GM04503 (cell line): ENCODE measurements at regions not wholly inside any gene's neighbourhood (a gene's known extent, or its start where the extent isn't known, plus 50 kb on each side); places are given as distances from the start of the nearest gene placed in this dataset.
"Not testable (repeated sequence)": the region's sequence is repeated elsewhere in the genome, so short reads cannot be mapped to it uniquely, and the experiment has no call there.

ENCODE experiments used
- DNase-seq: peaks from one replicate; pipeline ENCODE4 v3.0.0-alpha.2; 2012; ENCODE audit warnings: low read depth

DNA sequence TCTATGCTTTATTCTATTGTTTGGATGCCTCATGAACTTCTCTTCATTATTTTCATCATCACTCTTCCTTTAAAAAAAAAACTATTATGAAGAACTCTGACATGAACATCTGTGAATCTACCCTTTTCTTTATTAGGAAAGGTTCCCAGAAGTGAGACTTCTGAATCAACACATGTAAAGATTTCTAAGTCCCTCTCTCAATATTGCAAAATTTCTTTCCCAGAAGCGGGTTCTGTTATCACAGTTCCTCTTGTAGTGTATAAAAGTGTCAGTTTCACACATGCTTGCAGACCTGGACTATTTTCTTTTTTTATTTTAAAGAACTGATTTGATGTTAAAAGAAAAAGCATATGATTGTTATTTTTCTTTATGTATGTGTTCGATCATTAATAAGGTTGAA lies 330.8 kb upstream of the KLF3 start:
- no peak for DNase-seq

DNA sequence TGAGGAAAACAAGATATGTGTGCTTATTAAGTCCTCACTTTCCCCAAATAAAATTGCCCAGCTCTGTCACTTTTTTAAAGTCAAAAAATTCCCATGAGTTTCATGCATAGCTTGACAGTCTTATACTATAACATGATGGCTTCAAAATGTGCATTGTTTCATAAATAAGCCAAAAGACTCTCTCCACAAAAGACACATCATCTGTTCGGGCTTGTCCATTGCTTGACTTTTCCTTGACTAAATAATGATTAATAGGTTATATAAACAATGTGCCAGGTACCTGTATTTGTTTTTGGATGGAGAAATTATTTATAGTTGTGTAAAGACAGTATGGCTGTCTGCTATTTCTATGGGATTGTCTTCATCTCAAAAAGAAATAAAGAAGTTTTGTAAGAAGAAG lies 329.2 kb upstream of the KLF3 start:
- DNase-seq = no peak

DNA sequence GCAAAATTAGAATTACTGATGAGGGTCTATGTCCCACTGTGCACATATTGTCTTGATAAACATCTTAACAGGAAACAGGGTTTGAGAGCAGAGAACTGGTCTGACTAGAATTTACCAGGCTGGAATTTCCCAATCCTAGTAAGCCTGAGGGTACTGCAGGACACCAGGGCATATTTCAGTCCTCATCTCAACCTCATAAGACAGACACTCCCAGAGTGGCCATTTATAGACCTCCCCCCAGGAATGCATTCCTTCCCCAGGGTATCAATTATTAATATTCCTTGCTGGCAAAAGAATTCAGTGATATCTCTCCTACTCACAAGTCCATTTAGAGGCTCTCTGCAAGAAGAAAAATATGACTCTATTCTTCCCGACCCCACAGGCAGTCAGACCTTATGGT lies 325.1 kb upstream of the KLF3 start:
- DNase-seq = not testable (repeated sequence)

DNA sequence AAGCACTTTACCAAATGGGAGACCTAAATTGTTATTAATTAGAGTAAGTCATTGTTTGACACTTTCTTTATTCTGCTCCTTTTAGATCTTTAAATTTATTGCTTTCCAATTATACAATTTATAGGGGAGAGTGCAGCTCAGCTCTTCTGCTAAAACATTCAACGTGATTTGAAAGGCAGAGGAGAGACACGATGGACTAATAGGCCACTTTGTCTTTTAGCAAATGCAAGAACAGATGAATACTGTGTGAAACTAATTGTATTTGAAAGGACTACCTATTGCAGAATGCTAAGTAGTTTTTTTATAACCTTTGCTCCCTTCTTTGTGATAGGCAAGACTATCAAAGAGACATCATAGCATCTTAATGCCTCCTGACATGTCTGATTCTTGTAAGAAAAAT lies 320.4 kb upstream of the KLF3 start:
- no peak for DNase-seq

DNA sequence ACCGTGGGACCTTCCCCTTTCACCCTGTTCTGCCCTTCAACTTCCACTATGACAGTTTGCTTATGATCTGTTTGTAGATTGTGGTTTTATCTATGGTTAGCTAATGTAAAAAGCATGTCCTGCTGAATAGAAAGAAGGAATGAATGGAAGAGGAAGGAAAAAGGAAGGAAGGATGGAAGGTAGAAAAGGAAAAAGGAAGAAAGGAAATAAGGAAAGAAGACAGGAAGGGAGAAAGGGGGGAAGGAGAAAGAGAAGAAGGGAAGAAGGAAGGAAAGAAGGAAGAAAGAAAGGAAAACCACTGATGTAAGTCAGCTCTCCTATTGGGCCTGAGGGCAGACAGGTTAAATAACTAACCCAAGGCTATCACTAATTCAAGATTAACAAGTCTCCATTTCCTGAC lies 319.1 kb upstream of the KLF3 start:
- no peak for DNase-seq

DNA sequence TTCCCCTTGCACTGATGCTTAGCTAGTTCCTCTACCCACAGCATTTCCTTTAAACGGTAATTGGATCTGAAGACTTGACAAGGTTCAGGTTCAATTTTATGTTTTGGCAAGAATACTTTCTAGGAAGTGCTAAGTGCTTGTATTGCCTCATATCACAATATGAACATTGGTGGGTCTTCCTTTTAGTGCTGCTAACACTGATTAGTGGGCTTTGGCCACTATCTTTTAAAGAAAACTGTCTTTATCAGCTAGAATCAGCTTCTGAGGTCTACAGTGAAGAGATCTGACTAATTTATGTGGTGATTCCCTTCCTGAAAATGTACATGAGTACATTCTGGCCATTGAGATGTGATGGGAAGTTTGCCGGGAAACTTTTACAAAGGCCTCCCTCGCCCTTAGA lies 316.7 kb upstream of the KLF3 start:
- DNase-seq = no peak

DNA sequence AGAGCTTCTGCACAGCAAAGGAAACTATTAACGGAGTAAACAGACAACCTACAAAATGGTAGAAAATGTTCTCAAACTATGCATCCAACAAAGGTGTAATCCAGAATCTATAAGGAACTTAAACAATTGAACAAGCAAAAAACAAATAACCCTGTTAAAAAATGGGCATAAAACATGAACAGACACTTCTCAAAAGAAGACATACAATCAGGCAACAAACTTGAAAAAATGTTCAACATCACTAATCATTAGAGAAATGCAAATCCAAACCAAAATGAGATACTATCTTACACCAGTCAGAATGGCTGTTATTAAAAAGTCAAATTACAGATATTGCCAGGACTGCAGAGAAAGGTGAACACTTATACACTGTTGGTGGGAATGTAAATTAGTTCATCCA lies 309.6 kb upstream of the KLF3 start:
- DNase-seq = no peak

DNA sequence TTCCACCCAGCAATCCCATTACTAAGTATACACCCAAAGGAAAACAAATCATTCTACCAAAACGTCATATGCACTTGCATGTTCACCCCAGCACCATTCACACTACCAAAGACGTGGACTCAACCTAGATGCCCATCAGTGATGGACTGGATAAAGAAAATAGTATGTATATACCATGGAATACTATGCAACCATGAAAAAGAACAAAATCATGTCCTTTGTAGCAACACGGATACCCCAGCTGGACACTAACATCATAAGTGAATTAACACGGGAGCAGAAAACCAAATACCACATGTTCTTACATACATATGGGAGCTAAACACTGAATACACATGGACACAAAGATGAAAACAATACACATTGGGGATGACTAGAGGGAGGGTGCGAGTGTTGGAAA lies 309.1 kb upstream of the KLF3 start:
- DNase-seq = no peak

DNA sequence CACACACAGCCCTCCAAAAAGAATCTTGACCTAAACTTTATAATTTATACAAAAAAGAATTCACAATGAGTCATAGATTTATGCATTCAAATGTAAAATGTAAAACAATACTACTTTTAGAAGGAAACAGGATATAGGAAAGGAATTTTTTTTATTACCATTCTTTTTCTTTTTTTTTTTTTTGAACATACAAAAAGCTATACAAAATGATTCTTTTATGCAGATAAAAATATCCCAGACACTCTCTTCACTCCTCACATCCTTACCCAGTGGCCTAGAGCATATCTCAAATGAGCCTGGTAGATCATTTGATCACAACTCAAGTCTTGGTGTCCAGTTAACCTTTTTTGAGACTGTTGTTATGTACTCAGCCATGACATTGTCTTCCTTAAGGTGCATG lies 307.3 kb upstream of the KLF3 start:
- DNase-seq = no peak

DNA sequence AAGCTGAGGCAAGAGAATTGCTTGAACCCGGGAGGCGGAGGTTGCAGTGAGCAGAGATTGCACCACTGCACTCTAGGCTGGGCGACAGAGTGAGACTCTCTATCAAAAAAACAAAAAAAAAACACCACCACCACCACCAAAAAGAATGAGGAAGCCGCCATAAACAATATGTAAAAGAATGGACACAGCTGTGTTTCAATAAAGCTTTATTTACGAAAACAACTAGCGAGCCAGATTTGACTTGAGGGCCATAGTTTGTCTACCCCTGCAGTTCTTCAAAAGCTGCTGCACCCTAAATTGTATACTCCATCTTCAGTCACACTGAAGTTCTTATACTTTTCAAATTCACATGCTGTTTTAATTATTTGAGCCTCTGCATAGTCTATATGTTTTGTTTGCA lies 306.5 kb upstream of the KLF3 start:
- no peak for DNase-seq

DNA sequence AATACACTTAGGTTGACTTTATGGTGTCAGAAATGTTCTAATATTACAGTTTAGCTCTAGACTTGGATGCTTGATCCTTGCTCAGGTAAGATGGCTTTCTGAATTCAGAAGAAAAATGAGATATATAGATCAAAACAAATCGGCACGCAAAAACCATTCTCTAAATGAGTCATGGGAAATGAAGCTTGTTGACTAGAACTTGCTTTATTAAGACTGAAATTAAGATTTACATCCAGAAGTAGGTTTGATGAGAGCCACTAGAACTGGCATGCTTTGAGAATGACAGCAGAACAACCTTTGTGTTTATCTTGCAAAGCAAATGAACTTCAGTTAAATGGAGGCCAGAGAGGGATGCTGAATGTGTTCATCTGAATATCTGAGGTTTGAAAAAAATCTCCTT lies 304.9 kb upstream of the KLF3 start:
- DNase-seq = no peak

DNA sequence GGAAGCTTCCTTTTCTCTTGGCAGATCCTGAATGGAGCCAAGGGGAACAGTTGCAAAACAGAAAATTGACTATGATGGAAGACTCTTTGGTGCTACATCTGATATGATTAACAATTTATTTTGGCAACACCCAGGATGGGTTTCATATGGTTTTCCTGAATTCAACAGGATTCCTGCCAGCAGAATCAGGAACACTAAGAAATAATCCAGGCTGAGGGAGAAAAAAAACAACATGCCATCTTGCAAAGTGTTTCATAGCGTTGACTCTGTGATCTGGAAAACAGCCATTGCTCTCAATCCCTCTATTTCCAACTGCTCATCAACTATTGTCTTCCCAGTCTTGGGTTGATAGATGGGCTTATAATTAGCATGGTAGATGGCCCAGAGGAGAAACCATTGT lies 303.8 kb upstream of the KLF3 start:
- no peak for DNase-seq

DNA sequence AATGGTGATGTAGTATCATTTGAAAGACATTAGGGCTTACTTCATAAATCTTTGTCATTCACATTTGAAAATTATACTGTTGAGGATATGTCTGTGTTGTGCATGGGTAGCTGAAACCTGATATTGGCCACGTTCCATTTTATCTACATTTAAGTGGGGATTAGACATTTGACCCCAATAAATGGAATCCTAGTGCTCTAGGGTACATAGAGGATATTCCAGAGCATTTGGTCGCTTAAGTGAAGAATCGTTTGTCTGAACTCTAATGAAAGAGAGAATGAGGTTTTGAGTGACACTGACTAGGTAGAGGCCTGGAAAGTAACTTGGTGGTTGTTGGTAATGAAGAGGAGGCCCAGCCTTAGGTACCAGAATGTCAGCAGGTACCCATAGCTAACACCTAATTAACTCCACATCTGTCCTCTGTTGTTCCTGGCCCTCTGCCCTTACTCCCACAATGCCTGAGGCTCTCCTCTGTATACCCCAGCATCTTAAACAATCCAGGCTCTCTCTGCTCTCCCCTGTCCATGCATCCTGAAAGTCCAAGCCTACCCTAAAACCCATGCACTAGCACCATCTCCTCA lies 299.5 kb upstream of the KLF3 start:
- no peak for DNase-seq

DNA sequence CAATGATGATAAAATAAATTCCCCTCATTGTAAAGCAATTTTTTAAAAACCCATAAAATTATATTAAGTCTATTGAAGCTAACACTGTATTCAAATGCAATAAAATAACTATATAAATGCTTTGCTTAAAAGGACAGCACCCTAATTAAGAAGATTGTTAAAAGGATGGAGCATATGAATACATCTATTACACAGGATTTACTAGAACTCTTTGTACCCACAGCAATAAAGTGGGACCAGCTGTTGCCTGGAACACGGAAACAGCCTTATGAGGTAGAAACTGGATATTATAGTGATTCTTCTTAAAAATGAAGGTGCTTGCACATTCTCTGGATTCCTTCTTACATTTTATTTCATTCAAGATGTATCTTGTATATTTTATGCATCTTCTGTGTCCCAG lies 298.7 kb upstream of the KLF3 start:
- no peak for DNase-seq

DNA sequence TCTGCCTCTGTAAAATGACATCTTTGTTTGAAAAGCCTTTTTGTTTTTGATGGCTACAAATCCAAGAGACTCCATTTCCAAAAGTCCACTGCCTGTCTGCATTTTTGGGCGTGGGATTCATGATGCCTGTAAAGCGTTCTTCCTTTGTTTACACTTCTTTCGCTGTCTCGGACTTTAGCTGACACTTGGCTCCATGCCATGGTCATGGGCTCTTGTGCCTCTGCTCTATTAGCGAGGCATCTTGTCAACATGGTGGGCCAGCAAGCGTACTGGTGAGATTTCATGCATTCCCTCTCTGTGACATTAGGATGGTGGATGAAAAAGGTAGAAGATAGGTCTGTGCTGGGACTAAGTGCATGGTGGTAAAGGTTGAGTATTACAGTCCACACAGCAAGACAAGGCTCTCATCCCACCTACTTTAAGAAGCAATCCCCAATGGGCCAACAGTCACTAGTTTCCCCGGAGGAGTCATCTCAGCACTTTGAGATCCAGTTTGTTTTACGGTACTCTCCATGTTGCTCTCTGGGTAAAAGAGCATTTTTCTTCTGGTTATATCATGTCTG lies 298.2 kb upstream of the KLF3 start:
- DNase-seq = no peak

DNA sequence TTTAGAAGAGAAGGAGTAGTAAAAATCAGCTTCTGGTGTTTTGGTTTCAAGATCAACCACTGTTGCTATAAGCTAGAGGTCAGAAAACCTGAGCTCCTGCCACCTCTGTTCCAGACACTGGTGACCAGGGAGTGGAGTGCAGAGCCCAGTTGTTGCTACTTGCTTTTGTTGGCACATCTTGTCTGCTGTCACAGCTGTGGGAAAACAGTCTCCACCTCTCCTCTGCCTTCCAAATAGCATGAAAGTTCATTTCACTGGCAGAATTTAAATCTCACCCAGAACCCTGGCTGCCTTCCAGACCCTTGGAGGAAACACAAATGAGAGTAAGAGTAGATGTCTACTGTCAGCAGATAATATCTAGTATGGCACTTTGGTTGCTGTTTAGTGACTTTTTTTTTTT lies 297.5 kb upstream of the KLF3 start:
- no peak for DNase-seq

DNA sequence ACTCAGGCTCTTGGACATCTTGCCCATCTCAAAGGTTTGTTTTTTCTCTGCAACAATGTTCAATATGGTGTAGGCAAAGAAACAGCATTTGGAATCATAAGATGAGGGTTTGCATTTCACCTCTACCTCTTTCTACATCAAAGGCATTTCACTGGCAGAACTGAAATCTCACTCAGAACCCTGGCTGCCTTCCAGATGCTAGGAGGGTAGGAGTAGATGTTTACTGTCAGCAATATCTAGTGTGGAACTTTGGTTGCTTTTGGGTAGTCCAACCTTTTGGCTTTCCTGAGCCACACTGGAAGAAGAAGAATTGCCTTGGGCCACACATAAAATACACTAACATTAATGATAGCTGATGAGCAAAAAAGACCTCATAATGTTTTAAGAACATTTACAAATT lies 297.0 kb upstream of the KLF3 start:
- DNase-seq = no peak

DNA sequence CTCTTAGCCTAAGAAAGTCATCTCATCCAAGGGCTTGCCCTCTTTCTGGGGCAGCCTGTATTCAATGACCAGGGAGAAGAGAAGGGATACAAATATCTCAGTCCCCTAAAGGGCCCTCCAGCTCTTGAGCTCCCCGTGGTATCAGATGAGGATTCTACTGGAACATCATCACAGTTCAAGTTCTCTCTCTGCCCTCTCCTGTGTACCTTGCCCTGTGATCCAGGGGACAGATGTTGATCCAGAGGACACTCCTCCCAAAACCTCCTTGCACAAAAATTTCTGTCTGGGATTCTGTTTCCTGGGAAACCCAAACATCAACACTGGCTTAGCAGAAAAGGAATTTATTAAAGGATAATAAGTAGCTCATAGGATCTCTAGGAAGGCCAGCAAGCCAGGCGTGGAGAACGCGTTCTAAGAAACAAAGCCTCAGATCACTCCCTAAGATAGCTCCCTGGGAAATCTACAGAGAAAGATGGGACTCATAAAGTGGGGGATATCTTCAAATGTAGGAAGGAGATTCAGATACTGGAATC lies 296.3 kb upstream of the KLF3 start:
- no peak for DNase-seq

DNA sequence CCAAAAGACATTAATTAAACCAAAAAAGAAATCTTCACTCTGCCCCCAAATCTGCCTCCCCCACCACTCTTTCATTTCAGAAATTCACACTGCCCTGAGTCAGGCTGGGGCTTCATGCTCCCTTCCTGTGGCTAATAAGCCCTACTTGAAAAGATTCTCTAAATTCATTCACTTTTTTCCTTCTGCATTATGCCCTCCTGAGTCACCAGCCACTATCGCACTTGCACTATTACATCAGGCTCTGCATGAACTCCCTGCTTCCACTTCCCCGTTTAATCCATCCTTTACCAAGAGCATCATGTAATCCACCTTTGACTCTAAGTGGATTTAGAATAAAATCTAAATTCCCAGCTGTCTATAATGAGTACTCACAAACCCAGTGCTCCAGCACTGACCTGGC lies 295.4 kb upstream of the KLF3 start:
- no peak for DNase-seq

DNA sequence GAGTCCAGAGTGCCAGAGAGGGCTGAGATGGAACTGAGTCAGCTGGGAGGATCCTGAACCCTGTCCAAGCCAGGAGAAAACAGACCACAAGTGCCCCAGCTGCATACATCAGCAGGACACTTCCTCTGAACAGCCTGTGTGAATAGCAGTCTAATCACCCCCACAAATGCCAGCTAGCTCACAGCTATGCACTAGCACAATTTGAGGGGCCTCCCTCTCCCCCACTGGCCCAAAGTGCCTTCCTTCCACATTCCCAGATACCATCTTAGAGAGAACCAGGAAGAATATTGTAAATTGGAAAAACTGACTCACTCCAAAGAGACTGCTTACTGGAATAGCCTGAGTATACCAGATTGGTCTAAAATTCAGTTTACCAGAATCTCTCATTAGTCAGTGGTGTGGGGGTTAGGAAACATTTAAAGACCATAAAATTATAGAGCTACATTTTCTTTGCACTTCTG lies 292.6 kb upstream of the KLF3 start:
- peak; percentile 47 for DNase-seq

DNA sequence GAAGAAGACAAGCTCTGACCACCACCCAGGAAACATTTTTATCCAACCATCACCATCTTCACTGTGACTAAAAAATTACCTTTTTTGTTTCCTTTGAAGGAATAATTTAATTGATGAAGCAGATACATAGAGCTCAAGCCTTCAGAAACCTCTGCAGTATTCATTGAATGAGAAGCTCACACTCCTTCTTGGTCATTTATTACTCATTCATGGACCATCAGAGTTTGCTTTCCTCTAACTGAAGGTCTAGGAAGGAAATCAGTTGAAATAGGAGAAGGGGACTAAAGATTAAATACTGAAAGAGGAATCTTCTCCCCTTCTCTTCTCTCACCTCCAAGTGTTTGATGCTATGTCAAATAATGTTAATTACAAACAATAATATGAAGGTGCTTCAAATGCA lies 290.6 kb upstream of the KLF3 start:
- no peak for DNase-seq

DNA sequence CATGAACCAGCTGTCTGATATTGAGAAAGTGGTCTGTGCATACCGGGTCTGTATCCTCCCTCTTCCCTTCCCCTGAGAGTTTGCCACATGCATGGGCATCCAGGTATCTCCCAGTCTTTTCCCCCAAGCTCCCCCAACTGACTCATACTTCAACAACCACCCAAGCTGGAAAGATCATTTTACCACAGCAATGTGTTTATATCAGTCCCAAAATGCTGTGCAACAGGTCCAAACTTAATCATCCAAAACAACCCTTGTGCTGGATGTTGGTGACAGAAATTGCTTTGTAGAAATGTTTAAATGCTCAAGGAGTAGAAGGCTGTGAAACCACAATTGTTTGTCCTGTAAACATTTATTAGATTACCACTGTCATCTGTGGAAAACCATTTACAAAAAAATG lies 286.8 kb upstream of the KLF3 start:
- no peak for DNase-seq

DNA sequence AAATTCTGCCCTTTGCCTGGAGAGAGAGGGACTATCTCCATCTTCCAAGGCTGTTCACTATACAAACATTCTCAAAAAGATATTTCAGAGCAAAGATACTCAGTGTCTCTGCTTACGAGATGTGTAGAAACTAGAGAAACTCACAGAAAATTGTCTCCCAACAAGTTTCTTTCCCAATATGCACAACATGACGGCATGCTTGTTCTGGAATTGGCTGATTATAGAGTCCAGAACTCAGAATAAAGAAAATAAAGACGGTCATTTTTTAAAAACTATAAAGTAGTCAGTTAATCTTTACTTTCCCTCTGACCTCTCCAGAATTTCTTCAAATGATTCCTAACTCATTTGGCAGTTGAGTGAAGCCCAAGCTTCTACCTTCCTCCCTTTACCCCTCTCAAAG lies 285.5 kb upstream of the KLF3 start:
- DNase-seq = no peak

DNA sequence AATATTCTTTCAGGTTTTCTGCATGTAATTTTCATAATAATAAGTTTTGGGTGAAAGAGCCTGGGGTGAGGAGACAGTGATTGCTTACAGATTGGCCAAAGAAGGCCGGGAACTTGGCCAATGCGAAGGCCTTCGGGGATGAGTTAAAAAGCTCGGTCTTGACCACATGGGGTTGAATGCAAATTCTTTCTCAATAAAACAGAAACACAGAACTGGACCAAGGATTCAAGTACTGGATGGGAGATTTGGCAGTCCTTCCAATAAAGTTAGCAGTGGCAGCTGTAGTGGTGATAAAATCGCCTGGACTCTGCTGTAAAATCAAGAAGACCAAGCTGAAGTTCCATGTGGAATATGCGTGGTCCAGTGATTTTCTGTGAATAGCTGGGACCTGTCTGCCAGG lies 282.2 kb upstream of the KLF3 start:
- no peak for DNase-seq
